DMS 273 (cell line): ENCODE measurements at regions not wholly inside any gene's neighbourhood (a gene's known extent, or its start where the extent isn't known, plus 50 kb on each side); places are given as distances from the start of the nearest gene placed in this dataset.

Experiments
- DNase-seq: peaks from one replicate; lab custom pipeline; 2025; ENCODE audit not compliant: unreplicated experiment; lab: John Stamatoyannopoulos, UW

- DNase-seq: no peak
Measured at GRCh38 chr6:15810618-15811017, 147.8 kb upstream of the DTNBP1 start.

DNA sequence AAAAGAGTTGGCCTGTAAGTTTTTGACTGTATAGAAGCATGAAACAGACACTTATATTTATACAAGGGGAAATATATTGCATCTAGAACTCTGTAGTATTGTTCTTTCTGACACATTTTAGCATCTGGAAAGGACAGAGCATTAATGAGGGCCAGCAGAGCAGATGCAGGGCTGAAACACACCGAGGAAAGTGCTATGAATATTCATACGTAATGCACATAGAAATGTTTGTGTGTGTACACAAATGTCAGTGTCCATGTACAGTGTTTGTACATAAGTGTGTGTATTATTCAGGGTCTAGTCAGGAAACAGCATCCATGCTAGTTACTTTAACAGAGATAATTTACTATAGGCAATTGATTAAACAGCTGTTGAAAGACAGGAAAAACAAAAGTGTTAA lies 146.5 kb upstream of the DTNBP1 start:
- DNase-seq: no peak

DNA sequence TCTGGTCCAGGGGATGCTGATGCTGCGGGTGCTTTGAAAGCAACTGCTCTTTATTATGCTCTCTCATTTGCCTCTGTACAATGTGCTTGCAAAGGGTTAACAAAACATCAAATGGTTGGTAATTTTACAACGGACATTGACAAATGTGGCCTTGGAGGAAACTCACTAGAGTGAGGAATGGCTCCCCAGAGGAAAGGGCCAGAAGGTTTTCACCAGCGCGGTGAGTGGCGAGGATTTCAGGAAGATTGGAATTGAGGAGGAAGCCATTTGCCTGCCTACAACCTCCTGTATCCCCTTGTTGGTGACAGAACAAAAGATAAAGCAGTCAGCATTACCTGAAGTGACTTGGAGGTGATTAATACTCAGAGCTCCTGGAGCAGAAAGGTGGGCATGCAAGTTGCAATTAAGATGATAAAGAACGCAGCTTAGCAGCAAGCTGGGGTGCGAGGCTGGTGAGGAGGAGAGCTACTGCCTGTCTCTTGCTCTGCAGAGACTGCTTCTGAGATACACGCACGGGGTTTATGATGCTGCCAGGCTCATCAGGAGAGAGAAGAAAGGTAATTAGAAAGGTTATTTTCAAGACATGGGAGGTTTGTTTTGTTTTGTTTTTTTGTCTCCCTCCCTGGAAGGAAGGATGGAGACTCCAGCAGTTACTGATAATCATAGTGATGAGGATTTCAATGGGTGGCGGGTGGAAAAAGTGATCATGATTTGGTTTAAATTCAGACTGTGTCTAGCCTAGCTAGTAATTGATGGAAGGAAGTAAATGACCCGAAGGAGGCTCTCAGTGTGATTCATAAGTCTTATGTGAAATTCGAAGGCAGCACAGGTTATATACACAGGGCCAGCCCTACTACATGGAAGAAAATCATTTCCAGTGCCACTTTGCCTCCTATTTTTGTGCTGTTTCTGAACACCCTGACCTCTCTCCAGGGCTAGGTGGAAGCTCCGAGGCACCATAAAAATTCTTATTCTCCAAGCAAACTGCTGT lies 141.6 kb upstream of the DTNBP1 start:
- no peak for DNase-seq

DNA sequence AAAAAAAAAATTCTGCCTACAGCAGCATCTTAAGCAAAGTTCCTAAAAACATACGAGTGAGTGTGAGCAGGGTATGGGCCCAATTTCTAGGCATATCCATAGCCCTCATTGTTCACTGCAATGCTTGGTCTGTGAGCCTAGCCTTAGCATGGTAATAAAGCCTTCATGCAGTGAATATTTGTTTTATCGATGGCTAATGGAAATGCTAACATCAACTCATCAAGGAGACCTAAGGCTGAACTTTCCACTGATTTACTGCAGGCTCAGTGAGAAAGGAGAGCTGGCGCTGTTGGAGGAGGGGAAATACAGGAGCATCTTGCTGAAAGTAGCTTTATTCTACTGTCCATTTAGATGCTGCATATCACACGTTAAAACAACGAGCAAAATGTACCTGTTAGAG lies 139.6 kb upstream of the DTNBP1 start:
- no peak for DNase-seq

- DNase-seq: no peak
Measured at GRCh38 chr6:15801912-15802311, 139.1 kb upstream of the DTNBP1 start.

DNA sequence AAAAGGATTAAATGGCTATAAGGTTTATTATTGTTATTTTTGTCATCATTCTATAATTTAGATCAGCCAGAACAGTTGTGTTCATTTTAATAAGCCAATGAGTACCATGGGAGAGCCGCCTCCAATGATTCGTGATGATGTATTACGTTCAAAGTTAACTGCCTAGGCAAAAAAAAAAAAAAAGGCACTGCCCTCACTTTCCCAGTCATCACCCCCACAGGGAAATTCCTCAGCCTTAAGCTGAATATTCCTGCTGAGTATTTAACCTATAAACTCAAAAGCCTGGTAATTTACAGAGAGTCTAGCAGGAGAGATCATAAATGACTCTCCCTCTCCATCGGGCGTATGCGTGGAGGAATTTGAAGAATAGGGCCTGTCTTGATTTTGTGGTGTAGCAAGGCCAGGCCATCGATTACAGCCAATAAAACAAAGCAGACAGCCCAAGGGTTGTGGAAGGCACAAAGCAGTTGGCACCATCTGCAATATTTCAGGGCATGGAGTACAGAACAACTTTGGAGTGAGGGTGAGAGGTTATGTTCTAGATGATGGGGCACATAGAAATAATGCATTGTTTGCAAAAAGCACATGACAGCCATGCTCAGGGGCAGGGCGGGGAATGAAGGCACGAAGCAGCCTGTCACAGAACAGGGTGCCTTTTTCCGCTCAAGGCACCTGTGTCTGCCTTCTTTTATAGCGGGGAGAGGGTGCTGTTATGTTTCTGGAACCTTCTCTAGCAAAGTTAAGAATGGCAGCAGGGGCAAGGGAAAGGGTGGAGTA lies 138.2 kb upstream of the DTNBP1 start:
- DNase-seq: no peak

DNA sequence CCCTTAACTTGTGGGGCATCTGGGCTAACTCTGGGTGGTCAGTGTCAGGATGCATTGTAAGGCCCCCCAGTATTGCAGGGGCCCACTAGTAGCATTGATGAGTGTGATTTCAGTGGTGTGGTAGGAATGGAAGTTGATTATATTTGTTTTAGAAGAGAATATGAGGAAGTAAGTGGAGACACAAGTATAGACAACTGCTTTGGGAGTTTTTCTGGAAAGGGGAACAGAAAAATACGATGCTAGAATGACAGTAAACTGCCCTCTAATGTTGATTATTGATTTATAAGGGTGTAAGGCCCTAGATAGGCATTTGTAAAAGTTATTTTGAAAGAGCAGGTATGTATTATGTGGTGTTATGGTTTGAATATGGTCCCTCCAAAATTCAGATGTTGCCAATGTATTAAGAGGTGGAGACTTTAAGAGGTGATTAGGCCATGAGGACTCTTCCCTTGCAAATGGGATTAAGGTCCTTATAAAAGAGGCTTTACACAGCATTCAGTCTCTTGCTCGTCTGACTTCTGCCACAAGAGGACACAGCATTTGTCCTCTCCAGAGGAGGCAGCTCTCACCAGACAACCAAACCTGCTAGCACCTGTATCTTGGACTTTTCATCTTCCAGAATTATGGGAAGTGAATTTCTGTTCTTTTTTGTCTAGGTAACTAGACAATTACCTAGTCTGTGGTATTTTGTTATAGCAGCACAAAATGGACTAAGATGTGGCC lies 135.9 kb upstream of the DTNBP1 start:
- no peak for DNase-seq

DNA sequence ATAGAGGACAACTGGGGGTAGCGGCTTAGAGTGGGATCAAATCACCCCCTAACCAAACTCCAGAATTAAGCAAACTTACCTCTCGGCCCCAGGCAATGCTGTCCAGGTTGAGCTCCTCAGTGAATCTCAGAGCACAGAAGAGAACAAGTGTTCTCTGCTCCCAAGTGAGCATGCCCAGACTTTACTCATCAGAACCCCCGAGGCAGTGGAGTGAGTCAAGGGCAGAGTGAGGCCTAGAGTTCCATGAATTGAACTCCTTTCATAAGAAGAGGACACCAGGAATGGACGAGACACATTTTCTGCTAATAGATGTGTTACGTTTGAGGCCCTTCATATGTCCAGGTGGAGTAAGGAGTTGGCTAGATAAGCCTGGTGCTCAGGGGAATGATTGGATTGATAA lies 134.0 kb upstream of the DTNBP1 start:
- no peak for DNase-seq

GRCh38 chr6:15796130-15796771 lies 133.4 kb upstream of the DTNBP1 start:
- DNase-seq: no peak

DNA sequence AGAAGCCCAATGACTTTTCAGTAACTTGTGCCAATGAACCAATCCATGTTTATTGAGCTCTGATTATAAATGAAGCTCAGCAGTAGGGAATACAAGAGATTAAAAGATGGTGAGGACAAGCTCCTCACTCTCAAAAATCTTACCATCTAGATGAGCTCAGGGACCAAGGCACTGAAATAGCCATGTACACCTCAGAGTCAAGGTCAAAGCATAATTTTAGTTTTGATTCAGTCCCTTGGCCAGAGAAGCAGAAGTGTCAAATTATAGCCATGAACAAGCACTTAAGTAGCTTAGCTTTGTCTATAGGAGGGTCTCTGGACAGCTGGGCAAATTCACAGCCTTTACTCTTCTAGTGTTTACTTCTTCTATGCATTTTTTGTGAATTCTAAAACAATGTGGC lies 131.0 kb upstream of the DTNBP1 start:
- DNase-seq: no peak

DNA sequence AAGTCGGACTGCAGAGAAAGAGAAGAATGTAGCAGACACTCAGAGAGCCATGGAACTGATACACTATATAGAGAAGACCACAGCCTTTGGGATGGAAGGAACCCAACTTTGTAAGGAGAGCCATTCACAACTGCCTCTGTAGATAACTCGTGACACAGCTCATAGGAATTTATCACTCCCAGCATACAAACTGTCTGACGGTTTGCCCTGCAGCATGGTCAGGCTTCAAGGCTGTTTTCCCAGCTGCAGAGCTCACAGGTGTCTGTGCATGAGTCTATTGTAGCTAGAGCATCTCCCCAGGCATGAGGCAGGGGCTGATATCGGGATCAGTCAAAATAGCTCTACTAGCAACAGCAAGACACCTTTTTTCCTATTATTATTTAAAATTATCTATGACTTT lies 130.5 kb upstream of the DTNBP1 start:
- no peak for DNase-seq

GRCh38 chr6:15792842-15793241 lies 130.0 kb upstream of the DTNBP1 start:
- DNase-seq: no peak

- peak; percentile 78 for DNase-seq
Measured at GRCh38 chr6:15791448-15792181, 128.8 kb upstream of the DTNBP1 start.

DNA sequence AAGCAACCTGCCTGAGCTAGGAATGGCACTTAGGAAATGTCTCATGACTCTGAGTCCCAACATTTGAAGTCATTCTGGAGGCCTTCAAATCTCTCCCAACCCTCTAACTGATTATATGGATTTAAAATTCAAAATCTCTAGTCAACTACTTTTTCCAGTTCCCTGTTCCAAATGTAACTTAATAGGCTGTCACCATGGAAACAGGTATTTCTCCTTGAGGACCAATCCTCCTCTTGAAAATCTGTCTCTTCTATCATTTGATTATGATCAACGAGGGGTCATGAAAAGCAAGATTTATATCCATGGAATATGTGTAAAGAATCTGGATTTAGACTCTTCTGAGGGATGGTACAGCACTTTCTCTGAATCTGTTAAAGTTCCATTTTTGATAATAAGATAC lies 127.3 kb upstream of the DTNBP1 start:
- peak; percentile 22 for DNase-seq

DNA sequence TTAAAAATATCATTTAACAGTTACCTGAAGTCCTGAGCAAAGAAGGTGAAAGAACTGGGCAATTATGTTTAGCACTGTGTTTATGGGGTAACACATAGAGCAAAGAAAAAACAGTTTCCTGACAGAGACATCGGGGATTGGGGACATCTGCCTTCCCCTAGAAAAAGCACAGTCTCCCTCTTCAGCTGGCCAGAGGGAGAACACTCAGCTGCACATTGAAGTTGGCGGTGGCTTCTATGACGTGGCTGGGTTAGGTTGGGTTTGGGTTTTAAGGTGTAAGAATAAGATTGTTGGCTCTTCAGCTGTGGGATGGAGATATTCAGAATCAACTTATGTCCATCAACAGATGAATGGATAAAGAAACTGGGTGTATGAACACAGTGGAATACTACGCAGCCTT lies 124.0 kb upstream of the DTNBP1 start:
- DNase-seq: no peak

- no peak for DNase-seq
Measured at GRCh38 chr6:15783484-15783883, 120.7 kb upstream of the DTNBP1 start.

GRCh38 chr6:15781890-15782289 lies 119.1 kb upstream of the DTNBP1 start:
- no peak for DNase-seq

GRCh38 chr6:15781333-15781732 lies 118.5 kb upstream of the DTNBP1 start:
- DNase-seq: no peak

- no peak for DNase-seq
Measured at GRCh38 chr6:15780437-15780836, 117.6 kb upstream of the DTNBP1 start.

- no peak for DNase-seq
Measured at GRCh38 chr6:15779726-15780125, 116.9 kb upstream of the DTNBP1 start.
